ENCODE measurements at regions not wholly inside any gene's neighbourhood (a gene's known extent, or its start where the extent isn't known, plus 50 kb on each side); places are given as distances from the start of the nearest gene placed in this dataset.

DNA sequence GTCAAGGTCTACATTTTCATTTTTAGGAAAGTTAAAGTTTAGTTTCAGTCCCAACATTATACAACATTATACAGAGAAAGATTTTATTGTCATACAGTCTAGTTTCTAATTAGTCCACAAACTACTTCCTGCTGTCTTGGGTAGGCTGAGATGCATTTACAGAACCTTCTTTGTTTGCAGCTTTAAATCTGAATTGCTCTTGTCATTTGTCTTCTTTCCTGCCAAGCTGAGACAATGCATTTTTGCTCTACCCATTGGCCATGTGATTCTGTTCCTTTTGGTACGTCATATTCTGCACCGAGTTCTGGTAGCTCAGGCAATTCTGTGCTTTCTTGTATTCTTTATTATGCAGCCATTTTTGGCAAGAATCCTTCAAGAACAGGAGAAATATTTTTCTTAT is 228.5 kb downstream of the ATP23 start:
- no peak for TF ChIP-seq CTCF (IDR thresholded peaks at IDR 0.05)
- TF ChIP-seq POLR2A (IDR thresholded peaks at IDR 0.05) = no peak

Measured in esophagus squamous epithelium (tissue), 4 donors.